Activated T-cell treated with anti-CD3 and anti-CD28 coated beads, Interleukin-2, amount 50 U/mL, for 4 hours (primary cell): ENCODE measurements at regions not wholly inside any gene's neighbourhood (a gene's known extent, or its start where the extent isn't known, plus 50 kb on each side); places are given as distances from the start of the nearest gene placed in this dataset.
A peak's percentile ranks its signal among the peaks of the same experiment; 100 is the strongest.

Experiments
- ATAC-seq, 2 donors: fragments of 200-7000 bp; cut with Tn5 transposase; one replicate each; pipeline ENCODE4 v1.10.0; 2021
- DNase-seq: peaks from one replicate; pipeline ENCODE4 v3.0.0-alpha.2; 2020
- H3K27me3 Mint-ChIP-seq: one replicate; pipeline ENCODE4 v1.8.0; 2021; ENCODE audit warnings: low read depth, mixed read lengths
- H3K36me3 Mint-ChIP-seq: one replicate; pipeline ENCODE4 v1.8.0; 2022; ENCODE audit warnings: mixed read lengths; ENCODE audit not compliant: insufficient read depth
- H3K4me1 Mint-ChIP-seq: one replicate; pipeline ENCODE4 v1.8.0; 2021; ENCODE audit warnings: low read depth, mixed read lengths
- H3K4me3 Mint-ChIP-seq: one replicate; pipeline ENCODE4 v1.8.0; 2021; ENCODE audit warnings: mild to moderate bottlenecking, moderate library complexity, mixed read lengths
- H3K9me3 Mint-ChIP-seq: one replicate; pipeline ENCODE4 v1.8.0; 2021; ENCODE audit warnings: mixed read lengths

DNA sequence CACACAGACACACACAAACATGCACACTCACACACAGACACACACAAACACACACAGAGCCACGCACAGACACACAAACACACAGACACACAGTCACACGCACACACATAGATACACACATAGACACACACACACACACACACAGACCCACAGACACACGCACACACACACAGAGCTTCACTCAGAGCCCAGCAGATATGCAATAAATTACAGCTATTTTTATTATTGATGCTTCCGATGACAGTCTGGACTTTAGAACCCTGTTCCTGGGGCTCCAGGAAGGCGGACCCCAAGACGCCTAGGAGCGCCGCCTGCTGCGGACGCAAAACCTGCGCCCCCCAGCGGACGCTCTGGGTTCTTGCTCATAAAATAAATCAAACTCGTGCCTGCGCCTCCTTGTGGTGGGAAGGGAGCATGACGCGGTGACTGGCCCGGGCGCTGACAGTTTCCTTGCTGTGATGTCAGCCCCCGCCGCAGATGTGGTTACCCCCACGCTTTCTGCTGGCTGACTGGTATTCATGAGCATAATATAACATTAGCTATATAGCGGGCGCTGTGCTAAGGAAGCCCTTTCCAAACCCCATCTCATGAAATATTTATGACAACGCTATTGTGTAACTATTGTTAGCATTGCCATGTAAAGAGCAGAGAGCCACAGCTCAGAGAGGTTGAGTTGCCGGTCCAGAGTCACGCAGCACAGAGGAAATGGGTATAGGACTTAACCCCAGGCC is 64.4 kb upstream of the TM9SF2 start:
- ATAC-seq: peak; percentile 47 to 51

DNA sequence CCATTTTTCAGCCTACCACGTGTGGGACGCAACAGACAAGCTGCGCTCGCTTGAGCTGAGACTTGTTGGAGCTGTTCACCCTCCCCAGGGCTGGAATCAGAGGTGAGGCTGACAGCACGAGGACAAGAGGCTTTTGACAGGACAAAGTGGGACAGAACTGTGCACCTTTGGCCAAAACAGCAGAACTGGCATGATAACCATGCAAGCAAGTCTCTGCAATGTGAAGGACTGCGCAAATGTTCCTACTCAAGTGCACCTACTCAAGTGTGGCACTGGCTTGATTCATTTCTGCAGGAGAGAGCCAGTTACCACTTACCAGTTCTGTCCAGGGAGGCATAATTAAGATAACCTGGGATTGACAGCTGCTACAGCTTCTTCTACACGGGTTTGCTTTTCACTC is 62.2 kb upstream of the TM9SF2 start:
- Mint-ChIP-seq H3K4me3 (no peak overlapping the region), H3K36me3 (no peaks in the 10 kb centered on the region), H3K27me3 (peaks cover 3% of the 10 kb centered on the region), H3K9me3 (no peaks in the 10 kb centered on the region), H3K4me1 (peaks cover 33% of the 10 kb centered on the region)
- no peak for DNase-seq
- no peak for ATAC-seq

More for the DNA sequence above, 64.4 kb upstream of the TM9SF2 start:
- no peaks in the 10 kb centered on the region for H3K9me3 Mint-ChIP-seq
- H3K4me1 Mint-ChIP-seq: peaks cover 55% of the 10 kb centered on the region
- H3K36me3 Mint-ChIP-seq: no peaks in the 10 kb centered on the region
- DNase-seq: peak; percentile 96
- peaks cover 3% of the 10 kb centered on the region for H3K27me3 Mint-ChIP-seq
- H3K4me3 Mint-ChIP-seq: peak overlapping the region; percentile 63

DNA sequence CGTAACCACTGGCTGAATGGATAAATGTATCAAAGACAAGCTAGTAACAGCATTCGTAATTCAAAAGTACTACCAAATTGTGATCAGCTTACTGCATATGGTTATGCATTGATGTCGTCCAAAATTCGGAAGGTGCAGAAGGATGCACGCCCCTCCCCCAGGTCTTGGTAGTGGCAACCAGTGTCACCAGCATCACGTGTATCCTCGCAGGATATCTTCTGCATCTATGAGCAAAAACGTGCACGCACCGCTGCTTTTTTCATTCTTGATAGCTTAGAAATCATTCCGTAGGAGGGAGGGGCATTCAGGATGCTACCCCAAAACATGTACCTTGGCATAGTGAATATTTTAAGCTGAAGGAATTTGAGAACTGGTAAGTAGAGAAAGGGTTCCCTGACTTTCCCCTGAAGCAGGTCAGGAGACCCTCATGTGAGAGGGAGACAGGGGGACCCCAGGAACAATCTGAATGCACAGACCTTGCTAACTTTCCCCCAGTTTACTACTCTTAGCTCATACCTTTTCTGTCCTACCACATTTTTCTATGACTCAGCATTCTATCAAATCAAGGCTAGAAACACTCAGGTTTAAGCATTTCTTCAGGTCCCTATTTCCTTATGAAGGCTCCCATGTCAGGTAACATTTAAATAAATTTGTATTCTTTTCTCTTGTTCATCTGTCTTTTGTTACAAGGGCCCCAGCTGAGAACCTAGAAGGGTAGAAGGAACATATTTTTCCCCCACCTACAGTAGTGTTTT is 61.2 kb upstream of the TM9SF2 start:
- peaks cover 3% of the 10 kb centered on the region for H3K27me3 Mint-ChIP-seq
- no peaks in the 10 kb centered on the region for H3K9me3 Mint-ChIP-seq
- peaks cover 26% of the 10 kb centered on the region for H3K4me1 Mint-ChIP-seq

DNA sequence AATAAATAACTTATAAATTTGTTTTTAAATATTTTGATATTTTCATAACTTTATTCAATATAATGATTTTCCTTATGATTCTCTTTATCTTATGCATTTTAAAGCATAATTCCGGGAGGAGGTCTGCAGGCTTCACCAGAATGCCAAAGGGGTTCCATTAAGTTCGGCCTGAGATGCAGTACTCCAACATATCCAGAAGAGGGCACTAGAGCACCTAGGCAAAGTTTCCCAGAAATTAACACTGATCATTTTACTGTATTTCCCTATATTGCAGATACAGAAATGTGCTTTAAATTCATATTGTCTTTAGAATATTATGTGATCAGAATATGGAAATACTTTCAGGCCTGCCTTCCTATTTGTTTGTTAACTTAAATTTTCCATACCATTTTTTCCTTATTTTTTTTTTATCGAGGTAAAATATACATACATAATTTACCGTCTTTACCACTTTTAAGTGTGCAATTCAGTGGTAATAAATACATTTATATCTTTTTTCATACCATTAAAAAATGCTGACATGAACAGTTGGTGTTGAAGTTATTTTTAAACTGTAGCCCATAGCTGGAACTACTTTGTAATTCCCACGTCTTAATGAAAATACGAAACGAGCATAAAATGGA is 58.9 kb upstream of the TM9SF2 start:
- DNase-seq (peak; percentile 52), ATAC-seq (peak in 1 of 2 donors; percentile 63)
- H3K4me1 Mint-ChIP-seq: peaks cover 5% of the 10 kb centered on the region

More for the DNA sequence above, 61.2 kb upstream of the TM9SF2 start:
- DNase-seq (no peak), ATAC-seq (no peak)
- Mint-ChIP-seq H3K4me3 (no peak overlapping the region), H3K36me3 (no peaks in the 10 kb centered on the region)

DNA sequence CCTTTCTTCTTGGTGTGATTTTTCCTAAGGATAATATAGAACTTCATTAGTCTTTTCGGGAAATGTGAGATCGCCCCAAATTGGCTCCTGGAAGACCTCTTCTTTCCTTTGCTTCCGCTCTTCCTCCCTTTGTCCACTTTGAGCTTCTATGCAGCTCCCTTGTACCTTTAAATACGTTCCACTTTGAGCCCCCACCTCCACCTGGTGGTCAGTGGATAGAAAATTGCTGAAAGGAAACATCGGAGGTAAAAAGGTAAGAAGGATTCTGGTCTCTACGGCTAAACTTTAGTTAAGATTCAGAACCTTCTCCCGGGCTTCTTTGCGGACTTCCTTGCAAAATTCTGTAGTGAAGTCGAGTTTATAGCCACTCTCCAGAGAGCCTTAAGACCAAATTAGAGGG is 55.0 kb upstream of the TM9SF2 start:
- Mint-ChIP-seq H3K4me1 (peaks cover 3% of the 10 kb centered on the region), H3K9me3 (no peaks in the 10 kb centered on the region), H3K4me3 (no peak overlapping the region), H3K27me3 (peaks cover 6% of the 10 kb centered on the region), H3K36me3 (no peaks in the 10 kb centered on the region)
- DNase-seq (no peak), ATAC-seq (no peak)

More for the DNA sequence above, 58.9 kb upstream of the TM9SF2 start:
- H3K4me3 Mint-ChIP-seq: no peak overlapping the region
- H3K36me3 Mint-ChIP-seq: no peaks in the 10 kb centered on the region
- peaks cover 3% of the 10 kb centered on the region for H3K27me3 Mint-ChIP-seq
- H3K9me3 Mint-ChIP-seq: no peaks in the 10 kb centered on the region

DNA sequence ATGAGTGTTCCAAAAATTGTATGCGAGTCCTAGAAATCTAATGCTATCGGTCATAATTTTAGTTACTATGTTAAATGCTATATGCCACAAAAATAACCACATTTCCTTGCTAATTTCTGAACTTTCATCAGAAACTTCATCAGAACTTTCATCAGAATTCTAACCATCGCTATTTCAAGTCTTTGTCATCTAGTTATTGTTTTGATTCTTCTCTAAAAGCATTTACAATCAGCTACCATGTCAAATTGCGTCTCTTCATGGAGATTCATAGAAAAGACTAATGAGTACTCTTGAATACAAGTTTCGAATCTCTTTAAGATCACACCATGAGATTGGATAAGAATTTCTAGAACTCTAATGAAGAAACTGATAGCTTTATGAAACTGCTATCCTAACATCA is 52.7 kb upstream of the TM9SF2 start:
- Mint-ChIP-seq H3K36me3 (peaks cover 1% of the 10 kb centered on the region), H3K9me3 (no peaks in the 10 kb centered on the region), H3K4me3 (no peak overlapping the region), H3K27me3 (peaks cover 15% of the 10 kb centered on the region), H3K4me1 (peaks cover 6% of the 10 kb centered on the region)
- ATAC-seq: peak in 1 of 2 donors; percentile 38
- no peak for DNase-seq

DNA sequence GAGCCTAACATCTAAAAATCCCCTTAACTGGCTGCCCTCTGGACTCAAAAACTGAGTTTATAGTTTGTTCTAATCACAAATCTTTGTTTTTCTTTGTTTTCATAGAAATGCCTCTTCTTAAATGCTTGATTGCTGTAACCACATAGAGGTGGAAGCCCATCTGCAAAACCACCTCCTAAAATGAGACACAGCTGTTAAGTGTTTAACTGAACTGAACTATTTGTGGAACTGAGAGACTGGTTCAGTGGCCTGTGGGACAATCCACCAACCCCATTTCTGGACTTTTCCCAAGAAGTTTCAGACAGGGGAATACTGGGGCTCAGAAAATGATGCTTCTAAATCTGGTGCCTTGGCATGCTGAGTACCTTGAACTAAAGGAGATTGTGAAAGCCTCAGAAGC is 50.9 kb upstream of the TM9SF2 start:
- no peak overlapping the region for H3K4me3 Mint-ChIP-seq
- H3K36me3 Mint-ChIP-seq: peaks cover 1% of the 10 kb centered on the region
- H3K9me3 Mint-ChIP-seq: peaks cover 6% of the 10 kb centered on the region
- no peak for ATAC-seq
- no peak for DNase-seq
- peaks cover 6% of the 10 kb centered on the region for H3K4me1 Mint-ChIP-seq
- H3K27me3 Mint-ChIP-seq: peaks cover 15% of the 10 kb centered on the region
